H1 (cell line): ENCODE measurements at regions not wholly inside any gene's neighbourhood (a gene's known extent, or its start where the extent isn't known, plus 50 kb on each side); places are given as distances from the start of the nearest gene placed in this dataset.

Experiments used
- E2F6 ChIP-seq: IDR thresholded peaks from 2 replicates; pipeline ENCODE4 v1.6.1; 2012; ENCODE audit warnings: inconsistent platforms
- JUND ChIP-seq: IDR thresholded peaks from 2 replicates; pipeline ENCODE4 v1.6.1; 2011; ENCODE audit warnings: mild to moderate bottlenecking, improper control_type of control experiment, low read length
- POLR2A ChIP-seq, 2 experiments: IDR thresholded peaks; 1 replicate in 1 of 2; 2 replicates in 1 of 2; pipeline ENCODE4 v1.6.1; 2011; ENCODE audit warnings: low read depth in 2 of 2, low read length in 2 of 2, mild to moderate bottlenecking in 2 of 2; ENCODE audit errors: control extremely low read depth in 1 of 2

- TF ChIP-seq E2F6 (no peak), POLR2A (IDR thresholded peaks at IDR 0.05; ENCODE audit: control extremely low read depth in 1 of 2, low read depth in 2 of 2, low read length in 2 of 2) (no peak), JUND (no peak)
These were observed 359.6 kb upstream of the CCL2 start (continued) for GRCh38 chr17:33895491-33895890.
